NT2/D1 (cell line): ENCODE measurements at regions not wholly inside any gene's neighbourhood (a gene's known extent, or its start where the extent isn't known, plus 50 kb on each side); places are given as distances from the start of the nearest gene placed in this dataset.

ENCODE experiments used
- SUZ12 ChIP-seq: IDR thresholded peaks from 2 replicates; pipeline ENCODE4 v1.6.1; 2011; ENCODE audit not compliant: insufficient read length, insufficient read depth; ENCODE audit errors: extremely low read depth
- YY1 ChIP-seq: IDR thresholded peaks from 2 replicates; pipeline ENCODE4 v1.6.1; 2011; ENCODE audit not compliant: insufficient read length, insufficient read depth
- ZNF274 ChIP-seq: IDR thresholded peaks from 2 replicates; pipeline ENCODE4 v1.6.1; 2011; ENCODE audit warnings: mild to moderate bottlenecking, low read depth, low read length

DNA sequence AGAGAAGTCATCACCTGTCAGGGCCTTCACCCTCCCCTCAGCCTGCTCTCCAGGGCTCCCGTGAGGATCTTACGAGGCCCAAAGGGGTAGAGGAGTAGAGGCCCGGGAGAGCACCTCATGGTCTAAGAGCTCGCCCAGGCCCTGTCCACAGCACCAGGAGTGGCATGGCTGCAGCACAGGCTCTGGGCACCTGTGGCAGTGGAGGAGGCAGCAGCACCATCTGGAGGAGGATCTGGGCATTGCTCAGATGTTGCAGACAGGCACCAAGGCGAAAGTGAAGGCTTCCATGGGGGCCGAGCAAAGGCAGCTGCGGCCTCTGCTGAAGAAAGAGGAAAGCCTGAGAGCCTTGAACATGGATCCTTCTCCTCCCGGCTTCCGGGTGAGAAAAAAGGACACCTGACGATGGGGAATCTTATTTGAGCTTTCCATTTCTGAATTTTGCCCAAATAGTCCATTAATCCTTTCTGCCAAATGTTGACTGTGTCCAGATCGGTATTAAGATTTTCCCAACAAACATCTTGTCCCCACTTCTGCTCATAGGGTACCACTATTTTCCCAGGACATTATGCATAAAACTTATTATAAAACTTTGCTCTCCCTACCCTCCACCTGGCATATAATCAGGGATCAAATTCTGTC is 604.7 kb downstream of the PTPRC start:
- TF ChIP-seq YY1 (no peak), ZNF274 (no peak), SUZ12 (no peak)
